Hepatocyte (in vitro differentiated cells): ENCODE measurements at regions not wholly inside any gene's neighbourhood (a gene's known extent, or its start where the extent isn't known, plus 50 kb on each side); places are given as distances from the start of the nearest gene placed in this dataset.
"Not testable (repeated sequence)": the region's sequence is repeated elsewhere in the genome, so short reads cannot be mapped to it uniquely, and the experiment has no call there.

ENCODE experiments used
- DNase-seq: peaks from one replicate; pipeline ENCODE4 v3.0.0-alpha.2; 2016; ENCODE audit warnings: low spot score
- H2AFZ ChIP-seq: fragments of 200-600 bp; sonication (generic); 2 replicates; pipeline ENCODE4 v1.6.0; 2016; ENCODE audit warnings: antibody characterized with exemption, mild to moderate bottlenecking
- H3K27ac ChIP-seq: fragments of 200-600 bp; sonication (generic); 2 replicates; pipeline ENCODE4 v1.5.1; 2016; ENCODE audit warnings: mild to moderate bottlenecking
- H3K27me3 ChIP-seq: fragments of 200-600 bp; sonication (generic); 2 replicates; pipeline ENCODE4 v1.6.1; 2016
- H3K36me3 ChIP-seq: fragments of 200-600 bp; sonication (generic); replicated peaks from 2 replicates; pipeline ENCODE4 v1.5.1; 2016; ENCODE audit warnings: low read depth; ENCODE audit not compliant: insufficient read depth
- H3K4me1 ChIP-seq: fragments of 200-600 bp; sonication (generic); 2 replicates; pipeline ENCODE4 v1.5.1; 2016; ENCODE audit warnings: mild to moderate bottlenecking, moderate library complexity; ENCODE audit not compliant: insufficient read depth
- H3K4me2 ChIP-seq: fragments of 200-600 bp; sonication (generic); 2 replicates; pipeline ENCODE4 v1.6.0; 2016
- H3K4me3 ChIP-seq: fragments of 200-600 bp; sonication (generic); 2 replicates; pipeline ENCODE4 v1.5.1; 2016; ENCODE audit warnings: mild to moderate bottlenecking
- H3K79me2 ChIP-seq: fragments of 200-600 bp; sonication (generic); 2 replicates; pipeline ENCODE4 v1.6.0; 2017; ENCODE audit warnings: mild to moderate bottlenecking
- H3K9me2 ChIP-seq: fragments of 200-600 bp; sonication (generic); replicated peaks from 2 replicates; pipeline ENCODE4 v1.6.0; 2017; ENCODE audit warnings: mild to moderate bottlenecking; ENCODE audit not compliant: insufficient read depth
- H3K9me3 ChIP-seq: fragments of 200-600 bp; sonication (generic); 2 replicates; pipeline ENCODE4 v1.5.1; 2016; ENCODE audit warnings: low read depth, mild to moderate bottlenecking
- H4K20me1 ChIP-seq: fragments of 200-600 bp; sonication (generic); 2 replicates; pipeline ENCODE4 v1.6.0; 2016; ENCODE audit warnings: mild to moderate bottlenecking; ENCODE audit not compliant: insufficient read depth, poor library complexity, severe bottlenecking
- EZH2 ChIP-seq: fragments of 200-600 bp; sonication (generic); IDR thresholded peaks from 2 replicates; pipeline ENCODE4 v1.6.1; 2016; ENCODE audit warnings: antibody characterized with exemption, mild to moderate bottlenecking, borderline replicate concordance
- EZH2phosphoT487 ChIP-seq: fragments of 200-600 bp; sonication (generic); IDR thresholded peaks from one replicate; pipeline ENCODE4 v1.6.1; 2018; ENCODE audit warnings: antibody characterized with exemption, mild to moderate bottlenecking, low read depth, moderate library complexity; ENCODE audit not compliant: unreplicated experiment, severe bottlenecking
- WGBS: methylation state at CpG from one replicate; pipeline ENCODE4 v1.1.6; 2016; ENCODE audit warnings: low lambda C conversion rate; ENCODE audit errors: missing lambda C conversion rate; 5-methylcytosine and 5-hydroxymethylcytosine counted together
- TF ChIP-seq, protein P1 (sequence below): fragments of 200-600 bp; sonication (generic); IDR thresholded peaks from 2 replicates; pipeline ENCODE4 v1.5.1; 2016; ENCODE audit warnings: antibody characterized with exemption, mild to moderate bottlenecking; ENCODE audit not compliant: poor library complexity

DNA sequence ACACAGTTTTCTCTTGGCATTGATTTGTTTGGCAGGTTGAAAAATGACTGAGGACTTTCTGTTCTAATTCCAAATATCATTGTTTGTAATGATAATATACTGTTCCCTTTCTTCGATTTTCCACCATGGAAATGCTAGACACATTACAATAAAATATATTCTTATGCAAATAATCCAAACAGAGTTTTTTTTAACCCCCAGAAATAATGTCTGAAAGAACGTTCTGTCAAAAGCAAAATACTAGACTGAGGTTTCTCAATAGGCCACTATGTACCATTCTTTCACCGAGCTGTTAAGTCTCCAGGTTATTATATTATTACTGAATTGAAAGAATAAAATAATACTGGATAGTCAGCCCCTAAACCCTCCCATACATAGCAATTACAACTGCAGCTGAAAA is 312.5 kb downstream of the ZIC3 start:
- H3K79me2 ChIP-seq, result no peaks in the 10 kb centered on the region
- H3K4me2 ChIP-seq, result no peak overlapping the region
- H3K36me3 ChIP-seq, result no peaks in the 10 kb centered on the region
- TF ChIP-seq, protein P1, sequence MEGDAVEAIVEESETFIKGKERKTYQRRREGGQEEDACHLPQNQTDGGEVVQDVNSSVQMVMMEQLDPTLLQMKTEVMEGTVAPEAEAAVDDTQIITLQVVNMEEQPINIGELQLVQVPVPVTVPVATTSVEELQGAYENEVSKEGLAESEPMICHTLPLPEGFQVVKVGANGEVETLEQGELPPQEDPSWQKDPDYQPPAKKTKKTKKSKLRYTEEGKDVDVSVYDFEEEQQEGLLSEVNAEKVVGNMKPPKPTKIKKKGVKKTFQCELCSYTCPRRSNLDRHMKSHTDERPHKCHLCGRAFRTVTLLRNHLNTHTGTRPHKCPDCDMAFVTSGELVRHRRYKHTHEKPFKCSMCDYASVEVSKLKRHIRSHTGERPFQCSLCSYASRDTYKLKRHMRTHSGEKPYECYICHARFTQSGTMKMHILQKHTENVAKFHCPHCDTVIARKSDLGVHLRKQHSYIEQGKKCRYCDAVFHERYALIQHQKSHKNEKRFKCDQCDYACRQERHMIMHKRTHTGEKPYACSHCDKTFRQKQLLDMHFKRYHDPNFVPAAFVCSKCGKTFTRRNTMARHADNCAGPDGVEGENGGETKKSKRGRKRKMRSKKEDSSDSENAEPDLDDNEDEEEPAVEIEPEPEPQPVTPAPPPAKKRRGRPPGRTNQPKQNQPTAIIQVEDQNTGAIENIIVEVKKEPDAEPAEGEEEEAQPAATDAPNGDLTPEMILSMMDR, result no peak
- TF ChIP-seq EZH2 (no peak), EZH2phosphoT487 (no peak)
- H3K4me3 ChIP-seq, result no peak overlapping the region
- no peak overlapping the region for H2AFZ ChIP-seq
- H3K9me2 ChIP-seq, result no peaks in the 10 kb centered on the region
- no peaks in the 10 kb centered on the region for H3K9me3 ChIP-seq
- H4K20me1 ChIP-seq, result no peaks in the 10 kb centered on the region
- WGBS, result 71% methylated on average over 3 of the region's 3 CpGs
- no peaks in the 10 kb centered on the region for H3K4me1 ChIP-seq
- DNase-seq, result no peak
- no peak overlapping the region for H3K27ac ChIP-seq
- no peaks in the 10 kb centered on the region for H3K27me3 ChIP-seq

DNA sequence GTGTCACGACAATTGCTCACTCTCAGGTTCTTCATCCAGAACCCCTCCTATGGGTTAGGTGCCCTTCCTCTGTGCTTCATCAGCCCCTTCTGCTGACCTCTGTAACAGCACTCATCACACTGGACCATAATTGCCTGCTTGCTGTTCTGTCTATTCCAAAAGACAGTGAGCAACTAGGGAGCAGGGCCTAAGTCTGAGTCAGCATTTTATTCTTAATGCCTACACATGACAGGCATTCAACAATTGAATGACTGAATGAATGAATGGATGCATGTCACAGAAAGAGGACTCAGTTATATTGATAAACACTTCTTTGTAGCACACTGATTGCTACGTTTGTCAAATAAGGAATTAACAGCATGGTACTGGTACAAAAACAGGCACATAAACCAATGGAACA is 317.0 kb downstream of the ZIC3 start:
- H3K36me3 ChIP-seq, result no peaks in the 10 kb centered on the region
- no peaks in the 10 kb centered on the region for H3K79me2 ChIP-seq
- H3K27me3 ChIP-seq, result no peaks in the 10 kb centered on the region
- no peaks in the 10 kb centered on the region for H3K4me1 ChIP-seq
- no peak overlapping the region for H2AFZ ChIP-seq
- TF ChIP-seq EZH2phosphoT487 (no peak), EZH2 (no peak)
- H3K9me3 ChIP-seq, result no peaks in the 10 kb centered on the region
- DNase-seq, result no peak
- no peaks in the 10 kb centered on the region for H4K20me1 ChIP-seq
- H3K27ac ChIP-seq, result no peak overlapping the region
- WGBS, result 92% methylated on average over 2 of the region's 2 CpGs
- no peak overlapping the region for H3K4me2 ChIP-seq
- H3K4me3 ChIP-seq, result no peak overlapping the region
- no peaks in the 10 kb centered on the region for H3K9me2 ChIP-seq

DNA sequence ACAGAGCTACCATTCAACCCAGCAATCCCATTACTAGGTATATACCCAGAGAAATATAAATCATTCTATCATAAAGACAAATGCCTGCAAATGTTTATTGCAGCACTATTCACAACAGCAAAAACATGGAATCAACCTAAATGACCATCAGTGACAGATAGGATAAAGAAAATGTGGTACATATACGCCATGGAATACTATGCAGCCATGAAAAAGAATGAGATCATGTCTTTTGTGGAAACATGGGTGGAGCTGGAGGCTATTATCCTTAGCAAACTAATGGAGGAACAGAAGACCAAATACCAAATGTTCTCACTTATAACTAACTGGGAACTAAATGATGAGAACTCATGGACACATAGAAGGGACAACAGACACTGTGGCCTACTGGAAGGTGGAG is 318.9 kb downstream of the ZIC3 start:
- H3K27me3 ChIP-seq, H4K20me1 ChIP-seq, H3K4me2 ChIP-seq, H3K9me3 ChIP-seq, H3K4me1 ChIP-seq, H3K36me3 ChIP-seq, H2AFZ ChIP-seq, H3K9me2 ChIP-seq, H3K27ac ChIP-seq, H3K4me3 ChIP-seq, H3K79me2 ChIP-seq, DNase-seq: not testable (repeated sequence)
- WGBS, result 56% methylated on average over 1 of the region's 1 CpG

DNA sequence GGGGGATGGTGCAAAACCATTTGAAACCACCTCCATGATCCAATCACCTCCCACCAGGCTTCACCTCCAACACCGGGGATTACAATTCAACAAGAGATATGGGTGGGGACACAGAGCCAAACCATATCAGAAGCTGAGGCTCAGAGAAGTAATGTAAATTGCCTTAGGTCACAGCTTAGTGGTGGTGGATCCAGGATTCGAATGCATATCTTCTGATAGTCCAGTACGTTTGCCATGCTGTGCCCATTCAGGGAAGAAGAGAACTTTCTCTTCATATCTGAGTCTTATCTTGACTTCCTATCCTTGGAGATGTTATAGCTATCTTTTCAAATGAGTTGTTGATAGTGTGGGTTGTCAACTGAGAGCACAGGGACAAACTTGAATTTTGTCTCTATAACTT is 325.5 kb downstream of the ZIC3 start:
- TF ChIP-seq EZH2phosphoT487 (no peak), EZH2 (no peak)
- TF ChIP-seq, protein P1, result no peak
- Histone ChIP-seq H3K9me2 (no peaks in the 10 kb centered on the region), H2AFZ (no peak overlapping the region), H3K27ac (no peak overlapping the region), H3K36me3 (no peaks in the 10 kb centered on the region), H3K4me3 (no peak overlapping the region), H3K9me3 (no peaks in the 10 kb centered on the region), H3K4me1 (no peaks in the 10 kb centered on the region), H3K79me2 (no peaks in the 10 kb centered on the region), H3K27me3 (no peaks in the 10 kb centered on the region), H4K20me1 (no peaks in the 10 kb centered on the region), H3K4me2 (no peak overlapping the region)
- WGBS, result 51% methylated on average over 3 of the region's 3 CpGs
- no peak for DNase-seq
